IMR-90 (cell line): ENCODE measurements at regions not wholly inside any gene's neighbourhood (a gene's known extent, or its start where the extent isn't known, plus 50 kb on each side); places are given as distances from the start of the nearest gene placed in this dataset.
"Not testable (repeated sequence)": the region's sequence is repeated elsewhere in the genome, so short reads cannot be mapped to it uniquely, and the experiment has no call there.

ENCODE experiments used
- ATAC-seq: fragments of 200-7000 bp; cut with Tn5 transposase; 2 replicates; pipeline ENCODE4 v1.9.1; 2020; ENCODE audit warnings: low read depth, mild to moderate bottlenecking, moderate library complexity
- BruUV-seq: library from RNA; stranded (reverse); fragments of 400-500 nt; replicated peaks from 2 replicates; lab custom pipeline; 2021; lab: Mats Ljungman, UMichigan
- CTCF ChIA-PET: fragments of 300-600 bp; formaldehyde crosslinking; extraction: SDS; loops from one replicate; lab custom pipeline; 2021; ENCODE audit warnings: antibody characterized with exemption; lab: Yijun Ruan, JAX
- POLR2A ChIA-PET: fragments of 300-600 bp; sonication (Branson Sonifier 250); formaldehyde crosslinking; loops from one replicate; lab custom pipeline; 2022; ENCODE audit warnings: antibody characterized with exemption; ENCODE audit not compliant: unreplicated experiment; lab: Charles Lee
- DNase-seq: peaks from one replicate; pipeline ENCODE4 v3.0.0; 2013
- H2AFZ ChIP-seq: replicated peaks from 2 replicates; pipeline ENCODE3; 2013; ENCODE audit warnings: low read length, mild to moderate bottlenecking; ENCODE audit not compliant: poor library complexity
- H2AK5ac ChIP-seq: 2 replicates; pipeline ENCODE4 v1.6.1; 2013; ENCODE audit warnings: low read depth, low read length, inconsistent platforms
- H2AK9ac ChIP-seq: replicated peaks from 2 replicates; pipeline ENCODE3; 2013; ENCODE audit warnings: mild to moderate bottlenecking, low read depth, low read length, moderate library complexity; ENCODE audit not compliant: poor library complexity
- H2BK120ac ChIP-seq: 2 replicates; pipeline ENCODE4 v1.6.1; 2013; ENCODE audit warnings: low read depth, low read length, inconsistent platforms
- H2BK15ac ChIP-seq: 3 replicates; pipeline ENCODE4 v1.6.1; 2013; ENCODE audit warnings: low read depth, low read length, inconsistent platforms
- H2BK20ac ChIP-seq: 2 replicates; pipeline ENCODE4 v1.6.1; 2013; ENCODE audit warnings: low read depth, mild to moderate bottlenecking, inconsistent platforms, low read length, moderate library complexity
- H2BK5ac ChIP-seq: 2 replicates; pipeline ENCODE4 v1.6.1; 2013; ENCODE audit warnings: mild to moderate bottlenecking, low read depth, low read length, inconsistent platforms; ENCODE audit not compliant: poor library complexity, severe bottlenecking
- H3K14ac ChIP-seq: replicated peaks from 2 replicates; pipeline ENCODE4 v1.6.1; 2013; ENCODE audit warnings: low read depth, low read length, inconsistent platforms
- H3K18ac ChIP-seq: 2 replicates; pipeline ENCODE4 v1.6.1; 2013; ENCODE audit warnings: low read depth, low read length, control low read depth
- H3K23ac ChIP-seq: 2 replicates; pipeline ENCODE4 v1.6.1; 2013; ENCODE audit warnings: low read depth, low read length, inconsistent platforms
- H3K27ac ChIP-seq: 2 replicates; pipeline ENCODE4 v1.5.1; 2013; ENCODE audit warnings: mild to moderate bottlenecking, control low read depth, low read length; ENCODE audit not compliant: insufficient read depth
- H3K27me3 ChIP-seq: 2 replicates; pipeline ENCODE4 v1.6.1; 2013; ENCODE audit warnings: low read length; ENCODE audit not compliant: control insufficient read depth, insufficient read depth
- H3K36me3 ChIP-seq: 2 replicates; pipeline ENCODE4 v1.6.1; 2013; ENCODE audit warnings: low read length, mixed read lengths; ENCODE audit not compliant: control insufficient read depth, insufficient read depth
- H3K4ac ChIP-seq: 2 replicates; pipeline ENCODE4 v1.6.1; 2013; ENCODE audit warnings: low read depth, low read length, inconsistent platforms
- H3K4me1 ChIP-seq: 2 replicates; pipeline ENCODE4 v1.6.1; 2013; ENCODE audit warnings: low read length, mixed read lengths; ENCODE audit not compliant: control insufficient read depth, insufficient read depth
- H3K4me2 ChIP-seq: 2 replicates; pipeline ENCODE4 v1.6.1; 2013; ENCODE audit warnings: low read depth, mild to moderate bottlenecking, control low read depth, low read length, moderate library complexity
- H3K4me3 ChIP-seq: 2 replicates; pipeline ENCODE4 v1.5.1; 2013; ENCODE audit warnings: low read depth, mild to moderate bottlenecking, control low read depth, low read length, moderate library complexity; ENCODE audit not compliant: insufficient read depth
- H3K56ac ChIP-seq: 2 replicates; pipeline ENCODE4 v1.6.1; 2013; ENCODE audit warnings: low read length, inconsistent platforms; ENCODE audit not compliant: insufficient read depth; ENCODE audit errors: extremely low read depth
- H3K79me1 ChIP-seq, 2 experiments: 2 replicates each; pipeline ENCODE4 v1.6.1; 2013; ENCODE audit warnings: low read length in 2 of 2, inconsistent platforms in 1 of 2, low read depth in 1 of 2
- H3K9ac ChIP-seq: 2 replicates; pipeline ENCODE4 v1.6.1; 2013; ENCODE audit warnings: low read depth, low read length, control low read depth
- H3K9me1 ChIP-seq: 2 replicates; pipeline ENCODE4 v1.6.1; 2013; ENCODE audit warnings: low read length, inconsistent platforms; ENCODE audit not compliant: insufficient read depth
- H3K9me3 ChIP-seq: 2 replicates; pipeline ENCODE4 v1.6.1; 2013; ENCODE audit warnings: low read length; ENCODE audit not compliant: control insufficient read depth, insufficient read depth
- H4K20me1 ChIP-seq: 2 replicates; pipeline ENCODE4 v1.6.1; 2013; ENCODE audit warnings: low read length, inconsistent platforms; ENCODE audit not compliant: insufficient read depth
- H4K5ac ChIP-seq: 2 replicates; pipeline ENCODE4 v1.6.1; 2013; ENCODE audit warnings: mild to moderate bottlenecking, low read depth, low read length, control low read depth
- H4K8ac ChIP-seq, 2 experiments: 2 replicates each; pipeline ENCODE4 v1.6.1; 2013; ENCODE audit warnings: low read depth in 2 of 2, low read length in 2 of 2, control low read depth in 1 of 2, inconsistent platforms in 1 of 2
- H4K91ac ChIP-seq: 2 replicates; pipeline ENCODE4 v1.6.1; 2013; ENCODE audit warnings: low read depth, low read length, inconsistent platforms; ENCODE audit not compliant: insufficient read depth
- CHD1 ChIP-seq: IDR thresholded peaks from 2 replicates; pipeline ENCODE4 v1.6.1; 2012; ENCODE audit warnings: low read depth, low read length, improper control_type of control experiment
- POLR2A ChIP-seq: IDR thresholded peaks from 2 replicates; pipeline ENCODE4 v1.6.1; 2012; ENCODE audit warnings: mild to moderate bottlenecking, low read depth, low read length
- RAD21 ChIP-seq: IDR thresholded peaks from 2 replicates; pipeline ENCODE4 v1.6.1; 2012; ENCODE audit warnings: low read length, improper control_type of control experiment
- USF2 ChIP-seq: fragments of 150-350 bp; IDR thresholded peaks from 2 replicates; pipeline ENCODE4 v1.6.1; 2017; ENCODE audit warnings: mild to moderate bottlenecking, antibody characterized with exemption, low read length, low read depth
- WGBS, 2 experiments: methylation state at CpG; one replicate each; pipeline versions ENCODE4 v1.1.5 to v1.1.7; 2013; ENCODE audit warnings: missing lambda C conversion rate in 2 of 2; ENCODE audit not compliant: insufficient read length in 1 of 2; ENCODE audit errors: extremely low coverage in 2 of 2; 5-methylcytosine and 5-hydroxymethylcytosine counted together
- dilution Hi-C: fragments of 300-500 bp; cut with HindIII; formaldehyde crosslinking; loops from one replicate; pipeline ENCODE4 v1.14.3; 2018; ENCODE audit warnings: low sequenced_read_pairs; ENCODE audit not compliant: unreplicated experiment
- in situ Hi-C: fragments of 300-500 bp; cut with MboI; formaldehyde crosslinking; loops from 3 replicates; pipeline ENCODE4 v1.14.3; 2019; ENCODE audit warnings: low sequenced_read_pairs, inconsistent platforms, mixed read lengths
- intact Hi-C: fragments of 100-400 bp; cut with micrococcal nuclease; formaldehyde crosslinking; loops from 2 replicates; pipeline ENCODE4 v1.10.0; 2022

GRCh38 chr4:29113960-29114359 lies 1606.2 kb upstream of the PCDH7 start:
- Histone ChIP-seq H3K18ac (no peak overlapping the region), H3K79me1 (no peaks in the 10 kb centered on the region), H2BK20ac (no peak overlapping the region), H3K27me3 (no peaks in the 10 kb centered on the region), H3K56ac (no peak overlapping the region), H3K23ac (no peak overlapping the region), H2AK5ac (no peak overlapping the region), H3K9me1 (no peaks in the 10 kb centered on the region), H3K4me2 (no peak overlapping the region), H4K20me1 (no peaks in the 10 kb centered on the region), H4K91ac (no peak overlapping the region), H2AK9ac (no peak overlapping the region), H3K9ac (no peak overlapping the region), H2AFZ (no peak overlapping the region), H4K8ac (no peak overlapping the region), H3K14ac (no peak overlapping the region), H2BK15ac (no peak overlapping the region), H2BK120ac (no peak overlapping the region), H3K4me3 (no peak overlapping the region), H2BK5ac (no peak overlapping the region), H3K36me3 (no peaks in the 10 kb centered on the region), H3K27ac (no peak overlapping the region), H4K5ac (no peak overlapping the region), H3K4me1 (no peaks in the 10 kb centered on the region), H3K4ac (no peak overlapping the region), H3K9me3 (no peaks in the 10 kb centered on the region)
- dilution Hi-C loops = no loop called here
- ChIA-PET CTCF (no interaction called here), POLR2A (no interaction called here)
- no peak for ATAC-seq
- in situ Hi-C loops = no loop called here
- intact Hi-C loops = no loop called here
- no peak for DNase-seq
- no peak for TF ChIP-seq RAD21
- TF ChIP-seq POLR2A = no peak
- no peak for TF ChIP-seq USF2
- no peak for TF ChIP-seq CHD1
- no TSS peak for BruUV-seq
- no CpG with 5 or more reads among the region's 3 CpGs for WGBS, 2 experiments

- H3K4ac ChIP-seq, H2BK20ac ChIP-seq, H2AFZ ChIP-seq, H4K5ac ChIP-seq, H3K27me3 ChIP-seq, ATAC-seq, DNase-seq, BruUV-seq, H3K9ac ChIP-seq, H2BK15ac ChIP-seq, in situ Hi-C loops, H2AK9ac ChIP-seq, H3K79me1 ChIP-seq, H3K36me3 ChIP-seq, CTCF ChIA-PET, H2BK120ac ChIP-seq, H3K56ac ChIP-seq, H4K20me1 ChIP-seq, H3K4me2 ChIP-seq, H3K9me1 ChIP-seq, H4K8ac ChIP-seq, H3K14ac ChIP-seq, H3K23ac ChIP-seq, H3K4me3 ChIP-seq, H2AK5ac ChIP-seq, H3K18ac ChIP-seq, H3K4me1 ChIP-seq, H3K9me3 ChIP-seq, H3K27ac ChIP-seq, dilution Hi-C loops, H4K91ac ChIP-seq, H2BK5ac ChIP-seq, POLR2A ChIA-PET, intact Hi-C loops: not testable (repeated sequence)
- WGBS, 2 experiments = 98% methylated on average over 8 of the region's 38 CpGs; no CpG with 5 or more reads in 1 of the 2 experiments
Measured at GRCh38 chr4:29117231-29117722, 1602.9 kb upstream of the PCDH7 start.
